Gastroesophageal sphincter (tissue), 4 donors: ENCODE measurements at regions not wholly inside any gene's neighbourhood (a gene's known extent, or its start where the extent isn't known, plus 50 kb on each side); places are given as distances from the start of the nearest gene placed in this dataset.

Experiments used
- ATAC-seq: fragments of 150-250 bp; one replicate; pipeline ENCODE4 v1.9.1; 2016; ENCODE audit warnings: mild to moderate bottlenecking, moderate library complexity
- H3K27ac ChIP-seq, 4 donors: fragments of 200-600 bp; sonication (generic) in 3 of 4; 1 replicate in 3 of 4; 2 replicates in 1 of 4; pipeline ENCODE4 v1.5.1; 2016 to 2019
- H3K27me3 ChIP-seq: fragments of 200-600 bp; sonication (generic); one replicate; pipeline ENCODE4 v1.5.1; 2019
- H3K36me3 ChIP-seq, 2 donors: fragments of 200-600 bp; sonication (generic); one replicate each; pipeline ENCODE4 v1.5.1; 2019; ENCODE audit warnings: control low read depth in 1 of 2
- H3K4me1 ChIP-seq, 3 donors: fragments of 200-600 bp; sonication (generic); 1 replicate in 2 of 3; 2 replicates in 1 of 3; pipeline ENCODE4 v1.5.1; 2016 to 2019; ENCODE audit warnings: control low read depth in 2 of 3
- H3K4me3 ChIP-seq, 2 donors: fragments of 200-600 bp; sonication (generic); one replicate each; pipeline ENCODE4 v1.5.1; 2019; ENCODE audit warnings: mild to moderate bottlenecking in 1 of 2, moderate library complexity in 1 of 2
- H3K9me3 ChIP-seq, 3 donors: fragments of 200-600 bp; sonication (generic); one replicate each; pipeline ENCODE4 v1.5.1; 2017 to 2019; ENCODE audit warnings: control low read depth in 2 of 3
- CTCF ChIP-seq, 4 experiments: fragments of 200-600 bp in 2 of 4; fragments of 450-650 bp in 2 of 4; sonication (generic) in 1 of 4; IDR thresholded peaks; one replicate each; pipeline ENCODE4 v1.5.1; 2017 to 2019; ENCODE audit warnings: antibody characterized with exemption in 4 of 4, mild to moderate bottlenecking in 2 of 4, moderate library complexity in 2 of 4
- EP300 ChIP-seq: sonication (generic); formaldehyde crosslinking; IDR thresholded peaks from one replicate; pipeline ENCODE4 v1.6.1; 2017; ENCODE audit warnings: antibody characterized with exemption, mild to moderate bottlenecking
- POLR2A ChIP-seq, 2 donors: fragments of 450-650 bp; IDR thresholded peaks; one replicate each; pipeline ENCODE4 v1.6.1; 2017; ENCODE audit warnings: antibody characterized with exemption in 2 of 2, mild to moderate bottlenecking in 2 of 2, moderate library complexity in 1 of 2
- POLR2AphosphoS5 ChIP-seq: sonication (generic); formaldehyde crosslinking; IDR thresholded peaks from one replicate; pipeline ENCODE4 v1.6.1; 2017; ENCODE audit warnings: antibody characterized with exemption
- whole genome bisulfite sequencing, 2 donors: methylation state at CpG; one replicate each; pipeline ENCODE4 v1.1.5; 2018; ENCODE audit warnings: low coverage in 1 of 2; 5-methylcytosine and 5-hydroxymethylcytosine counted together

- H3K4me3 ChIP-seq: no peak overlapping the region
- ATAC-seq: peak; percentile 75
- 64% methylated on average over 3 of the region's 4 CpGs; no CpG with 5 or more reads in 1 of the 2 donors for WGBS, 2 donors
- no peak for TF ChIP-seq POLR2AphosphoS5
- no peaks in the 10 kb centered on the region for H3K27me3 ChIP-seq
- no peaks in the 10 kb centered on the region for H3K36me3 ChIP-seq
- no peak overlapping the region for H3K27ac ChIP-seq
- peaks cover 0 to 5% (median 0%) of the 10 kb centered on the region in 3 donors for H3K9me3 ChIP-seq
- no peaks in the 10 kb centered on the region for H3K4me1 ChIP-seq
These were observed 558.7 kb downstream of the ACTL7B start for GRCh38 chr9:108297073-108297472.

GRCh38 chr9:108296056-108296455 lies 559.7 kb downstream of the ACTL7B start:
- no peak for ATAC-seq
- H3K36me3 ChIP-seq: no peaks in the 10 kb centered on the region
- no peak overlapping the region for H3K27ac ChIP-seq
- TF ChIP-seq EP300: no peak
- TF ChIP-seq POLR2AphosphoS5: no peak
- TF ChIP-seq CTCF (IDR thresholded peaks at IDR 0.05): no peak
- TF ChIP-seq POLR2A (IDR thresholded peaks at IDR 0.05): no peak
- WGBS, 2 donors: 69 to 100% methylated on average over 1 of the region's 1 CpG
- H3K9me3 ChIP-seq: peaks cover 0 to 5% (median 0%) of the 10 kb centered on the region in 3 donors
- H3K4me3 ChIP-seq: no peak overlapping the region
- no peaks in the 10 kb centered on the region for H3K4me1 ChIP-seq
- H3K27me3 ChIP-seq: no peaks in the 10 kb centered on the region

GRCh38 chr9:108291586-108291932 lies 564.2 kb downstream of the ACTL7B start:
- Histone ChIP-seq H3K4me3 (no peak overlapping the region), H3K9me3 (no peaks in the 10 kb centered on the region), H3K36me3 (no peaks in the 10 kb centered on the region), H3K27ac (no peak overlapping the region), H3K27me3 (no peaks in the 10 kb centered on the region), H3K4me1 (no peaks in the 10 kb centered on the region)
- 94 to 100% methylated on average over 2 of the region's 2 CpGs for WGBS, 2 donors
- TF ChIP-seq CTCF (IDR thresholded peaks at IDR 0.05): no peak
- TF ChIP-seq POLR2A (IDR thresholded peaks at IDR 0.05): no peak
- no peak for TF ChIP-seq POLR2AphosphoS5
- TF ChIP-seq EP300: no peak
- no peak for ATAC-seq

GRCh38 chr9:108290839-108291585 lies 564.8 kb downstream of the ACTL7B start:
- WGBS, 2 donors: 83 to 100% methylated on average over 2 to 5 of the region's 6 CpGs
- Histone ChIP-seq H3K27me3 (no peaks in the 10 kb centered on the region), H3K27ac (no peak overlapping the region), H3K9me3 (no peaks in the 10 kb centered on the region), H3K4me1 (no peaks in the 10 kb centered on the region), H3K36me3 (no peaks in the 10 kb centered on the region), H3K4me3 (no peak overlapping the region)
- TF ChIP-seq POLR2A (IDR thresholded peaks at IDR 0.05) (no peak), CTCF (IDR thresholded peaks at IDR 0.05) (no peak)
- no peak for ATAC-seq

- H3K9me3 ChIP-seq: no peaks in the 10 kb centered on the region
- no peak overlapping the region for H3K4me3 ChIP-seq
- TF ChIP-seq EP300: no peak
- TF ChIP-seq CTCF (IDR thresholded peaks at IDR 0.05): no peak
- TF ChIP-seq POLR2A (IDR thresholded peaks at IDR 0.05): no peak
- TF ChIP-seq POLR2AphosphoS5: no peak
- no peaks in the 10 kb centered on the region for H3K4me1 ChIP-seq
- H3K27me3 ChIP-seq: no peaks in the 10 kb centered on the region
- no peaks in the 10 kb centered on the region for H3K36me3 ChIP-seq
- H3K27ac ChIP-seq: no peak overlapping the region
- no peak for ATAC-seq
- 65 to 85% methylated on average over 4 to 6 of the region's 7 CpGs for WGBS, 2 donors
These were observed 569.1 kb downstream of the ACTL7B start for GRCh38 chr9:108286638-108287206.
